Pancreas (tissue), 10 donors: ENCODE measurements at regions not wholly inside any gene's neighbourhood (a gene's known extent, or its start where the extent isn't known, plus 50 kb on each side); places are given as distances from the start of the nearest gene placed in this dataset.

Experiments
- ATAC-seq, 4 donors: fragments of 200-7000 bp; cut with Tn5 transposase; one replicate each; pipeline versions ENCODE4 v1.8.0 to v1.9.1; 2020; ENCODE audit warnings: mild to moderate bottlenecking in 4 of 4, moderate library complexity in 4 of 4
- DNase-seq, 6 donors: peaks; one replicate each; pipeline ENCODE4 v3.0.0-alpha.2; 2020
- FAIRE-seq: peaks from 2 replicates; lab custom pipeline; 2012; peaks lifted over from hg19 to GRCh38; lab: Jason Lieb, UNC
- H3K27ac ChIP-seq, 4 donors: fragments of 200-600 bp; sonication (generic); 1 replicate in 3 of 4; 2 replicates in 1 of 4; pipeline versions ENCODE4 v1.5.0 to v1.8.0; 2020
- H3K27me3 ChIP-seq, 4 donors: fragments of 200-600 bp; one replicate each; pipeline ENCODE4 v1.8.0; 2021
- H3K36me3 ChIP-seq, 3 donors: fragments of 200-600 bp; sonication (generic) in 1 of 3; one replicate each; pipeline versions ENCODE4 v1.5.0 to v1.8.0; 2020 to 2021
- H3K4me1 ChIP-seq, 3 donors: fragments of 200-600 bp; one replicate each; pipeline ENCODE4 v1.8.0; 2021
- H3K4me3 ChIP-seq, 4 donors: fragments of 200-600 bp; sonication (generic) in 2 of 4; one replicate each; pipeline versions ENCODE4 v1.5.0 to v1.8.0; 2020 to 2021
- H3K9me3 ChIP-seq, 4 donors: fragments of 200-600 bp; one replicate each; pipeline ENCODE4 v1.8.0; 2021
- CTCF ChIP-seq, 4 donors: fragments of 200-600 bp; sonication (generic) in 3 of 4; IDR thresholded peaks; one replicate each; pipeline versions ENCODE4 v1.5.0 to v1.8.0; 2021; ENCODE audit warnings: antibody characterized with exemption in 4 of 4
- WGBS, 2 donors: extraction: QIAGEN DNeasy Blood & Tissue Kit; methylation state at CpG; one replicate each; pipeline ENCODE4 v1.1.7; 2013; 5-methylcytosine and 5-hydroxymethylcytosine counted together
- intact Hi-C, 3 donors: fragments of 100-400 bp; cut with DNase I; formaldehyde crosslinking; loops; one replicate each; pipeline versions ENCODE4 v1.11.1 to v1.14.2; 2022
- donor health status: healthy with polysubstance abuse.
- donor health status: DM: no; HTN: no; CAD: no; lungs with moderate emphysema.
- donor health status: DM: no; HTN: no; CAD: no.
- donor health status: control.
- donor health status: control.
- donor health status: Bipolar disorder and iron deficiency.
- donor health status: DM: yes; HTN: yes; CAD: no.
- donor health status: DM: no; HTN: no; CAD: no.
- donor health status: DM: no; HTN: no; CAD: no.
- donor health status: DM: yes; HTN: yes; CAD: no.

DNA sequence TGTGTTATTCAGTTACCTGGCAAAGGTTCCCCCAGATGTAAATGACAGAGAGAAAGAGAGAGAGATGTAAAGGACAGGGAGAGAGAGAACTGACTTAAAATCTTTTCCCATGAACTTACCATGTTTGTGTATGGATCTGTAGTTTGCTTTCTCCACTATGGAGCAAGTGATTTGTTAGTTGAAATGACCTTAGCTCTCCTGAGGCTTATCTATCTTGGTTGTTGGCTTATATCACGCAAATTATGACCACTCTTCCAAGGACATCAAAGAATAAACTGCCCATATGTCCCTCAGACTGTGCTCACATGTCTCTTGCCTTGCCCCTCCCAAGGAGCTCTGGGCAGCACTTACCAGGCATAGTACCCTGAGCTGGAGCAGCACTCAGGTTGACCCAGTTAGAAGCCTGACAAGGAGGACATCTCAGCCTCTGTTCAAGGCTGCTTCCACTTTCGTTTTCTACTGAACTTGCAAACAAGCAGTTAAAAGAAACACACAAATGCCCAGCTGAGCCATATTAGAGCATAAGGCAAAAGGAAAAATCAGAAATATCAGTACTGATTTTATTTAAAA, 95.3 kb upstream of the RCN1 start:
- Histone ChIP-seq H3K36me3 (no peaks in the 10 kb centered on the region), H3K4me3 (no peak overlapping the region), H3K27me3 (no peaks in the 10 kb centered on the region), H3K27ac (no peak overlapping the region), H3K4me1 (no peaks in the 10 kb centered on the region), H3K9me3 (no peaks in the 10 kb centered on the region)
- intact Hi-C loops = no loop called here
- DNase-seq (no peak), FAIRE-seq (no peak), ATAC-seq (peak in 3 of 4 donors; percentile 34 to 83 (median 78))
- no peak for TF ChIP-seq CTCF (IDR thresholded peaks at IDR 0.05)
- 13 to 14% methylated on average over 2 of the region's 2 CpGs for WGBS, 2 donors

DNA sequence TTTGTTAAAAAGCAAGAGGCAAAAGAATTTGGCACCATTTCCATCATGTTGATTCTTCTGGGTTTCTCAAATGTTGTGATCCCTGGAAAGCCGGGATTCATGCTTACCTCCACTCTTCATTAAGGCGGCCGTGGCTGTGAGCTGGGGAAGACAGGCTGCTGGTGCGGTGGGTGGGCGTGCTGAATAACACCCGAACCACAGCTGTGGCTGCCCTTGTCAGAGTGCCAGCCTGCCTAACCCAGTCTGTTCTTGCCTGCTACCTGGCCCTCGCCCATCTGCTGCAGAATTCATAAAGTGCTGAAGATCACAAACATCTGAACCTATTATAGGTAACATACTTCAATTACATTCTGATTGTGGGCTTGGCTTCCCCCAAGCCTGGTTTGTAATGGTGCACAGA, 95.8 kb upstream of the RCN1 start:
- H3K4me1 ChIP-seq = no peaks in the 10 kb centered on the region
- no peak for TF ChIP-seq CTCF (IDR thresholded peaks at IDR 0.05)
- ATAC-seq (peak in 2 of 4 donors; percentile 43 to 46), FAIRE-seq (no peak), DNase-seq (peak in 1 of 6 donors; percentile 18)
- no peaks in the 10 kb centered on the region for H3K36me3 ChIP-seq
- no peaks in the 10 kb centered on the region for H3K9me3 ChIP-seq
- WGBS, 2 donors = 65 to 66% methylated on average over 7 of the region's 7 CpGs
- intact Hi-C loops = no loop called here
- no peaks in the 10 kb centered on the region for H3K27me3 ChIP-seq
- H3K27ac ChIP-seq = no peak overlapping the region
- no peak overlapping the region for H3K4me3 ChIP-seq

DNA sequence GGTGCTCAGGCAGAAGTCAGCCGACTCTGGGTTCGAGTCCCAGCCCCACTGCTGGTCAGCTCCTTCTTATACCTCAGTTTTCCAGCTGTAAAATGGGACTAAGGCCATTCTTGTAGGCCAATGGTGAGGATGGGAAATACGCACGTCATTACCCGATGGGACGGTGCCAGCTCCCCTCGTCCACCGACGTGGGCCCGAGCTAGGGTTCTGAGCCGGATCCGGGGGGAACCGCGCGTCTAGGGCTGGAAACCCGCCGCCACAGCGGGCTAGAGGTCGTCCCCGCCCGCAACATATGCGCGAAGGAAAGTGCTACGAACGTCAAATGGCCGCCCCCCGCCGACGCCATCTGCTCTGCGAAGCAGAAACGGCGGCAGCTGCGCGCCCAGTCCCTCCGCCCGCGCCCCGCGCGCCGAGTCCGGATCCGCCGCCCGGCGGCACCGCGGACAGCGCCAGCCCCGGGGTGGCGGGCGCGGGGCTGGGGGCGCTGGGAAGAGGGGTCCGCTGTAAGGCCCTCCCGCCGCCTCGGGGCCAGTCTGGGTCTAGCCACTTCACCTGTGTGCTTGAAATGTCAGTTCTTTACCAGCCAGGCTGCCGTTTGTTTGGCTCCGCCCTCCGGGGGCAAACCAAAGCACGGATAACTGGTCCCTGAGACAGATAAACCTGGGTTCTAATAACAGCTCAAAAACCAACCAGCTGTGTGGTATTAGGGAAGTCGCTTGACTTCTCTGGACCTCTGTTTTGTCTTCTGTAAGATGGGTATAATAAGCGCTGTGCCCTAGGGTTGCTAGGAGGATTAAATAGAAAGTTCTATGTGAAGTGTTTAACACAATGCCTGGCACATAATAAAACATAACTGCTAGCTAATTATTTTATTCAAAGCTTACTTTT, 103.5 kb upstream of the RCN1 start:
- Histone ChIP-seq H3K27ac (no peak overlapping the region), H3K4me3 (peak overlapping the region in 1 of 4 donors; percentile 17), H3K27me3 (peaks cover 0 to 9% (median 0%) of the 10 kb centered on the region in 4 donors), H3K4me1 (no peaks in the 10 kb centered on the region), H3K36me3 (no peaks in the 10 kb centered on the region), H3K9me3 (no peaks in the 10 kb centered on the region)
- ATAC-seq (peak in 1 of 4 donors; percentile 43), DNase-seq (peak in 2 of 6 donors; percentile 51 to 62), FAIRE-seq (no peak)
- 9 to 10% methylated on average over 59 to 64 of the region's 64 CpGs for WGBS, 2 donors
- intact Hi-C loops = no loop called here
- no peak for TF ChIP-seq CTCF (IDR thresholded peaks at IDR 0.05)

DNA sequence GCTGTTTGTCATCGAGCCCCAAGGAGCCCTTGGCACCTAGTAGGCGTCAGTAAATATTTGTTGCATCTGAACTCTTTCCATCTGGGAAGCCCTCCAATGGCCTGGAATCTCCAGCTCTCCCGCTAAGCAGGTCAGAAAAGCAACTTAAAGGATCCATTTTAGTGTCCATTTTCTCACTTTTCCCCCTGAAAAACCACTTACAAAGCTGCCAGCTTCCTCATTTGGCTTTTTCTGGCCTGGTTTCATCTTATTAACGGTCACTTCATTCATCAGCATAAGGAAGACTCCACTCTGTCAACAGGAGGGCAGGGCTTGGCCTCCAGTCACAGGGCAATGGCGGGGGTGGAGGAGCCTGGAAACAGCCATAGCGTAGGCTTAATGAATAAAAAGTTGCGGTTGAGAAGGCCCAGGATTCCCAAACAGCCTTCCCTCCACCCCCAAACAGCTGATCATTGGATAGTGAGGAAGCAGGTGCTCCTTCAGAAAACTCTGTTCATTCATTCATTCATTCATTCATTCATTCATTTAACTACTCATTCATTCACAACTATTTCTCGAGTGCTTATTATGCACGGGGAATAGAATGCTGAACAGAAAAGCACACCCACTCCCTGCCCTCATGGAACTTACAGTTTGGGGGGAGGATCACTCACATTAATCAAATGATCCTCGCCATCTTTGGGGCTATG, 104.5 kb upstream of the RCN1 start:
- Histone ChIP-seq H3K27ac (no peak overlapping the region), H3K9me3 (no peaks in the 10 kb centered on the region), H3K27me3 (peaks cover 0 to 9% (median 0%) of the 10 kb centered on the region in 4 donors), H3K36me3 (no peaks in the 10 kb centered on the region), H3K4me1 (no peaks in the 10 kb centered on the region), H3K4me3 (no peak overlapping the region)
- ATAC-seq = peak in 2 of 4 donors; percentile 58 to 66
- intact Hi-C loops = no loop called here
- 48 to 52% methylated on average over 10 of the region's 10 CpGs for WGBS, 2 donors
- no peak for TF ChIP-seq CTCF (IDR thresholded peaks at IDR 0.05)
- DNase-seq = no peak
- no peak for FAIRE-seq
